ENCODE measurements at regions not wholly inside any gene's neighbourhood (a gene's known extent, or its start where the extent isn't known, plus 50 kb on each side); places are given as distances from the start of the nearest gene placed in this dataset.

- Histone ChIP-seq H3K36me3 (ENCODE audit: control insufficient read depth in 2 of 4, insufficient read depth in 4 of 4, low read length in 3 of 4) (no peaks in the 10 kb centered on the region), H3K4me1 (replicated peaks in 1 of 4; ENCODE audit: control insufficient read depth in 3 of 4, insufficient read depth in 4 of 4, low read length in 3 of 4) (peaks cover 1 to 16% (median 12%) of the 10 kb centered on the region in 4 experiments; a peak in 3 of 7 replicates), H3K4me2 (ENCODE audit: insufficient read depth in 1 of 2, low read depth in 2 of 2, low read length in 2 of 2) (no peak overlapping the region), H3K18ac (ENCODE audit: extremely low read depth, low read length) (no peak overlapping the region), H3K9me3 (ENCODE audit: insufficient read depth in 2 of 2, low read depth in 1 of 2, low read length in 1 of 2) (no peaks in the 10 kb centered on the region), H2AK5ac (ENCODE audit: low read depth, low read length) (no peak overlapping the region), H4K5ac (ENCODE audit: insufficient read length, low read depth, low read length) (no peak overlapping the region), H3K56ac (replicated peaks; ENCODE audit: insufficient read length, low read depth, low read length) (no peak overlapping the region), H3K23me2 (ENCODE audit: low read depth, low read length) (no peaks in the 10 kb centered on the region; the same call in 1 of the 2 replicates), H4K91ac (replicated peaks; ENCODE audit: insufficient read length, low read length) (no peak overlapping the region), H4K20me1 (replicated peaks in 1 of 2; ENCODE audit: control insufficient read depth in 1 of 2, insufficient read depth in 2 of 2, low read length in 2 of 2) (no peaks in the 10 kb centered on the region), H3K9ac (replicated peaks in 1 of 4; ENCODE audit: extremely low read depth in 1 of 4, low read depth in 3 of 4, low read length in 3 of 4) (no peak overlapping the region), H3K79me1 (ENCODE audit: low read depth, low read length) (no peaks in the 10 kb centered on the region), H2BK5ac (ENCODE audit: low read depth, low read length) (no peak overlapping the region), H2BK12ac (ENCODE audit: low read depth, low read length) (no peak overlapping the region), H4K8ac (ENCODE audit: extremely low read depth, insufficient read depth, low read length) (no peak overlapping the region), H3K23ac (ENCODE audit: insufficient read length) (no peak overlapping the region), H2BK20ac (ENCODE audit: low read length) (no peak overlapping the region), H2BK120ac (replicated peaks; ENCODE audit: low read depth, low read length) (no peak overlapping the region), H3K4ac (replicated peaks; ENCODE audit: insufficient read length, low read depth, low read length) (no peak overlapping the region), H3K27me3 (replicated peaks in 1 of 4; ENCODE audit: control insufficient read depth in 3 of 4, extremely low read depth in 1 of 4, insufficient read depth in 3 of 4, low read length in 3 of 4) (no peaks in the 10 kb centered on the region), H2BK15ac (ENCODE audit: low read length) (no peak overlapping the region), H3K79me2 (ENCODE audit: control insufficient read depth in 1 of 2, insufficient read depth in 2 of 2, low read length in 2 of 2) (no peaks in the 10 kb centered on the region), H3K14ac (ENCODE audit: insufficient read length) (no peak overlapping the region), H2AFZ (ENCODE audit: low read length) (no peak overlapping the region), H3K27ac (ENCODE audit: low read depth, low read length) (no peak overlapping the region), H3K4me3 (ENCODE audit: extremely low read depth in 1 of 4, insufficient read depth in 2 of 4, low read depth in 3 of 4, low read length in 4 of 4) (no peak overlapping the region)
- ChIA-PET POLR2A (ENCODE audit: partially characterized antibody) (no interaction called here), CTCF (ENCODE audit: partially characterized antibody) (interaction anchor here (0.7 to 1.5 kb wide), 2 partner anchors 19 to 24 kb away, joined by 3 read pairs; no protein-coding TSS in a partner anchor)
- TF ChIP-seq POLR2A (IDR thresholded peaks at IDR 0.05; ENCODE audit: control extremely low read depth in 1 of 2, low read depth in 2 of 2, low read length in 2 of 2), result no peak
- no peak for DNase-seq (ENCODE audit: low read depth in 1 of 2, low spot score in 2 of 2)
- no peak for FAIRE-seq
- WGBS, 2 experiments (ENCODE audit: extremely low coverage in 1 of 2, insufficient coverage in 1 of 2, insufficient read length in 1 of 2, insufficient replicate concordance in 2 of 2, low coverage in 1 of 2, low lambda C conversion rate in 2 of 2, missing lambda C conversion rate in 1 of 2), result 95% methylated on average over 3 of the region's 5 CpGs; no CpG with 5 or more reads in 1 of the 2 experiments
These were observed 170.3 kb upstream of the MGAT5 start for GRCh38 chr2:134083548-134083947.

Data from H1 (cell line).